ENCODE measurements at regions not wholly inside any gene's neighbourhood (a gene's known extent, or its start where the extent isn't known, plus 50 kb on each side); places are given as distances from the start of the nearest gene placed in this dataset.

GRCh38 chr2:129798301-129798581, 181.2 kb upstream of the RAB6C start:
- ChIA-PET CTCF (no interaction called here), POLR2A (no interaction called here)
- DNase-seq: no peak
- Histone ChIP-seq H3K27ac (ENCODE audit: low read depth in 2 of 2, low read length in 1 of 2) (no peak overlapping the region), H3K9ac (no peak overlapping the region), H3K27me3 (ENCODE audit: insufficient read depth) (no peaks in the 10 kb centered on the region), H3K4me2 (no peak overlapping the region), H3K4me1 (ENCODE audit: control insufficient read depth in 1 of 2, insufficient read depth in 2 of 2, low read depth in 1 of 2, low read length in 1 of 2) (peaks cover 0 to 19% of the 10 kb centered on the region in 2 experiments; a peak in 2 of 4 replicates), H3K9me3 (no peaks in the 10 kb centered on the region), H4K20me1 (ENCODE audit: insufficient read depth) (no peaks in the 10 kb centered on the region), H3K4me3 (ENCODE audit: low read depth in 2 of 2, low read length in 1 of 2) (no peak overlapping the region), H3K9me2 (no peaks in the 10 kb centered on the region), H3F3A (replicated peaks; ENCODE audit: insufficient read depth) (no peaks in the 10 kb centered on the region), H3K36me3 (replicated peaks in 1 of 2; ENCODE audit: control insufficient read depth in 1 of 2, insufficient read depth in 2 of 2, low read length in 1 of 2) (no peaks in the 10 kb centered on the region), H2AFZ (ENCODE audit: low read depth) (no peak overlapping the region), H3K79me2 (ENCODE audit: insufficient read depth) (no peaks in the 10 kb centered on the region)
- 51% methylated on average over 4 of the region's 9 CpGs for WGBS (ENCODE audit: low lambda C conversion rate)
- TF ChIP-seq TCF12 (IDR thresholded peaks at IDR 0.05) (no peak), GATA2 (CRISPR knock-in tag; IDR thresholded peaks at IDR 0.05) (no peak), RAD21 (IDR thresholded peaks at IDR 0.05; ENCODE audit: low read length) (no peak), SMC3 (IDR thresholded peaks at IDR 0.05; ENCODE audit: low read depth, low read length) (no peak), FOSL2 (IDR thresholded peaks at IDR 0.05; ENCODE audit: borderline replicate concordance, low read depth) (no peak), ELF1 (IDR thresholded peaks at IDR 0.05) (no peak), POLR2AphosphoS5 (IDR thresholded peaks at IDR 0.05; ENCODE audit: low read depth, low read length) (no peak), SIN3A (IDR thresholded peaks at IDR 0.05; ENCODE audit: borderline replicate concordance, low read depth, low read length) (no peak), NRF1 (IDR thresholded peaks at IDR 0.05; ENCODE audit: low read depth, low read length) (no peak), JUND (IDR thresholded peaks at IDR 0.05) (no peak), CHD2 (IDR thresholded peaks at IDR 0.05; ENCODE audit: low read length, partially characterized antibody) (no peak), YY1 (IDR thresholded peaks at IDR 0.05; ENCODE audit: low read depth) (no peak), TEAD4 (IDR thresholded peaks at IDR 0.05; ENCODE audit: borderline replicate concordance, insufficient read depth) (no peak), MAX (IDR thresholded peaks at IDR 0.05; ENCODE audit: low read depth) (no peak)
- TF ChIP-seq, protein P1, sequence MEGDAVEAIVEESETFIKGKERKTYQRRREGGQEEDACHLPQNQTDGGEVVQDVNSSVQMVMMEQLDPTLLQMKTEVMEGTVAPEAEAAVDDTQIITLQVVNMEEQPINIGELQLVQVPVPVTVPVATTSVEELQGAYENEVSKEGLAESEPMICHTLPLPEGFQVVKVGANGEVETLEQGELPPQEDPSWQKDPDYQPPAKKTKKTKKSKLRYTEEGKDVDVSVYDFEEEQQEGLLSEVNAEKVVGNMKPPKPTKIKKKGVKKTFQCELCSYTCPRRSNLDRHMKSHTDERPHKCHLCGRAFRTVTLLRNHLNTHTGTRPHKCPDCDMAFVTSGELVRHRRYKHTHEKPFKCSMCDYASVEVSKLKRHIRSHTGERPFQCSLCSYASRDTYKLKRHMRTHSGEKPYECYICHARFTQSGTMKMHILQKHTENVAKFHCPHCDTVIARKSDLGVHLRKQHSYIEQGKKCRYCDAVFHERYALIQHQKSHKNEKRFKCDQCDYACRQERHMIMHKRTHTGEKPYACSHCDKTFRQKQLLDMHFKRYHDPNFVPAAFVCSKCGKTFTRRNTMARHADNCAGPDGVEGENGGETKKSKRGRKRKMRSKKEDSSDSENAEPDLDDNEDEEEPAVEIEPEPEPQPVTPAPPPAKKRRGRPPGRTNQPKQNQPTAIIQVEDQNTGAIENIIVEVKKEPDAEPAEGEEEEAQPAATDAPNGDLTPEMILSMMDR (IDR thresholded peaks at IDR 0.05): no peak

- H3K27ac ChIP-seq (ENCODE audit: low read depth in 2 of 2, low read length in 1 of 2): no peak overlapping the region
- no peak overlapping the region for H3K4me2 ChIP-seq
- no peak for DNase-seq
- no peak overlapping the region for H2AFZ ChIP-seq (ENCODE audit: low read depth)
- H3K4me3 ChIP-seq (ENCODE audit: low read depth in 2 of 2, low read length in 1 of 2): no peak overlapping the region
- no peaks in the 10 kb centered on the region for H3K27me3 ChIP-seq (ENCODE audit: insufficient read depth)
- ChIA-PET CTCF (no interaction called here), POLR2A (no interaction called here)
- H4K20me1 ChIP-seq (ENCODE audit: insufficient read depth): no peaks in the 10 kb centered on the region
- no peaks in the 10 kb centered on the region for H3K9me2 ChIP-seq
- 74% methylated on average over 8 of the region's 9 CpGs for WGBS (ENCODE audit: low lambda C conversion rate)
- H3K36me3 ChIP-seq (replicated peaks in 1 of 2; ENCODE audit: control insufficient read depth in 1 of 2, insufficient read depth in 2 of 2, low read length in 1 of 2): no peaks in the 10 kb centered on the region
- H3K4me1 ChIP-seq (ENCODE audit: control insufficient read depth in 1 of 2, insufficient read depth in 2 of 2, low read depth in 1 of 2, low read length in 1 of 2): peaks cover 0 to 15% of the 10 kb centered on the region in 2 experiments; a peak in 1 of 4 replicates
- H3K79me2 ChIP-seq (ENCODE audit: insufficient read depth): no peaks in the 10 kb centered on the region
- no peaks in the 10 kb centered on the region for H3K9me3 ChIP-seq
- H3F3A ChIP-seq (replicated peaks; ENCODE audit: insufficient read depth): no peaks in the 10 kb centered on the region
- H3K9ac ChIP-seq: no peak overlapping the region
- TF ChIP-seq FOXJ3 (CRISPR knock-in tag; IDR thresholded peaks at IDR 0.05): no peak
- TF ChIP-seq MEF2A (IDR thresholded peaks at IDR 0.05; ENCODE audit: borderline replicate concordance, low read depth): no peak
- TF ChIP-seq USF1 (IDR thresholded peaks at IDR 0.05; ENCODE audit: borderline replicate concordance, low read depth): no peak
- no peak for TF ChIP-seq SMC3 (IDR thresholded peaks at IDR 0.05; ENCODE audit: low read depth, low read length)
- TF ChIP-seq PBX3 (IDR thresholded peaks at IDR 0.05): no peak
- TF ChIP-seq, protein P2, sequence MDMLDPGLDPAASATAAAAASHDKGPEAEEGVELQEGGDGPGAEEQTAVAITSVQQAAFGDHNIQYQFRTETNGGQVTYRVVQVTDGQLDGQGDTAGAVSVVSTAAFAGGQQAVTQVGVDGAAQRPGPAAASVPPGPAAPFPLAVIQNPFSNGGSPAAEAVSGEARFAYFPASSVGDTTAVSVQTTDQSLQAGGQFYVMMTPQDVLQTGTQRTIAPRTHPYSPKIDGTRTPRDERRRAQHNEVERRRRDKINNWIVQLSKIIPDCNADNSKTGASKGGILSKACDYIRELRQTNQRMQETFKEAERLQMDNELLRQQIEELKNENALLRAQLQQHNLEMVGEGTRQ (IDR thresholded peaks at IDR 0.05; ENCODE audit: borderline replicate concordance, low read depth, low read length): no peak
- TF ChIP-seq GABPA (IDR thresholded peaks at IDR 0.05; ENCODE audit: low read depth): no peak
- no peak for TF ChIP-seq YY1 (IDR thresholded peaks at IDR 0.05; ENCODE audit: low read depth)
- no peak for TF ChIP-seq RCOR1 (IDR thresholded peaks at IDR 0.05; ENCODE audit: low read length)
- TF ChIP-seq, protein P1 (IDR thresholded peaks at IDR 0.05): no peak
- TF ChIP-seq RAD21 (IDR thresholded peaks at IDR 0.05; ENCODE audit: low read length): no peak
- no peak for TF ChIP-seq POLR2AphosphoS5 (IDR thresholded peaks at IDR 0.05; ENCODE audit: low read depth, low read length)
- TF ChIP-seq TEAD4 (IDR thresholded peaks at IDR 0.05; ENCODE audit: borderline replicate concordance, insufficient read depth): no peak
- no peak for TF ChIP-seq TCF12 (IDR thresholded peaks at IDR 0.05)
Observed at GRCh38 chr2:129798626-129799025, 180.8 kb upstream of the RAB6C start.

All from SK-N-SH (cell line).